HepG2 (cell line): ENCODE measurements at regions not wholly inside any gene's neighbourhood (a gene's known extent, or its start where the extent isn't known, plus 50 kb on each side); places are given as distances from the start of the nearest gene placed in this dataset.

ENCODE experiments used
- CEBPZ ChIP-seq: IDR thresholded peaks from 2 replicates; pipeline ENCODE4 v1.6.1; 2012; ENCODE audit warnings: low read length, improper control_type of control experiment
- CTCF ChIP-seq: sonication (generic); formaldehyde crosslinking; IDR thresholded peaks from 2 replicates; pipeline ENCODE4 v1.5.0; 2020; ENCODE audit warnings: mild to moderate bottlenecking, missing genetic modification reagents, moderate library complexity
- ELF1 ChIP-seq: sonication (generic); formaldehyde crosslinking; IDR thresholded peaks from 2 replicates; pipeline ENCODE4 v1.4.0; 2020; ENCODE audit warnings: missing genetic modification reagents
- EZH2 ChIP-seq: conservative IDR thresholded peaks from 2 replicates; pipeline ENCODE4 v1.6.1; 2012; ENCODE audit warnings: mild to moderate bottlenecking, low read depth, low read length, moderate library complexity
- JUN ChIP-seq: sonication (generic); formaldehyde crosslinking; IDR thresholded peaks from 2 replicates; pipeline ENCODE4 v1.4.0; 2020; ENCODE audit warnings: mild to moderate bottlenecking, missing genetic modification reagents
- KLF9 ChIP-seq: IDR thresholded peaks from 2 replicates; pipeline ENCODE4 v1.6.1; 2016; ENCODE audit warnings: low read depth
- NFKBIZ ChIP-seq: IDR thresholded peaks from 2 replicates; pipeline ENCODE4 v1.6.1; 2018; ENCODE audit warnings: missing genetic modification reagents, missing compliant biosample characterization
- POLR2A ChIP-seq, 2 experiments: IDR thresholded peaks; 2 replicates each; pipeline ENCODE4 v1.6.1; 2011; ENCODE audit warnings: low read depth in 2 of 2, low read length in 2 of 2, mild to moderate bottlenecking in 1 of 2, moderate library complexity in 1 of 2; ENCODE audit not compliant: insufficient read depth in 1 of 2
- POLR2AphosphoS5 ChIP-seq: IDR thresholded peaks from 2 replicates; pipeline ENCODE4 v1.6.1; 2012; ENCODE audit warnings: low read depth, low read length
- ZBTB34 ChIP-seq: sonication (generic); formaldehyde crosslinking; IDR thresholded peaks from 2 replicates; pipeline ENCODE4 v1.8.0; 2022; ENCODE audit warnings: mild to moderate bottlenecking, missing genetic modification reagents
- ZIK1 ChIP-seq: sonication (generic); formaldehyde crosslinking; IDR thresholded peaks from 2 replicates; pipeline ENCODE4 v1.5.0; 2020; ENCODE audit warnings: mild to moderate bottlenecking, low read depth, missing genetic modification reagents, borderline replicate concordance
- ZNF224 ChIP-seq: sonication (generic); formaldehyde crosslinking; IDR thresholded peaks from 2 replicates; pipeline ENCODE4 v1.5.0; 2020; ENCODE audit warnings: mild to moderate bottlenecking, missing genetic modification reagents
- ZNF766 ChIP-seq: sonication (generic); formaldehyde crosslinking; IDR thresholded peaks from 2 replicates; pipeline ENCODE4 v1.5.0; 2020; ENCODE audit warnings: missing genetic modification reagents, borderline replicate concordance
- TF ChIP-seq, protein P1 (sequence below): sonication (generic); formaldehyde crosslinking; IDR thresholded peaks from 2 replicates; pipeline ENCODE4 v1.5.1; 2020; ENCODE audit warnings: mild to moderate bottlenecking, missing genetic modification reagents, moderate library complexity

- TF ChIP-seq POLR2AphosphoS5 (no peak), ZNF224 (no peak), JUN (no peak), NFKBIZ (CRISPR knock-in tag) (no peak), CTCF (CRISPR knock-in tag) (no peak), ZIK1 (CRISPR knock-in tag) (no peak), ZNF766 (CRISPR knock-in tag) (no peak), KLF9 (CRISPR knock-in tag) (no peak), ELF1 (CRISPR knock-in tag) (no peak), EZH2 (no peak), POLR2A (IDR thresholded peaks at IDR 0.05; ENCODE audit: insufficient read depth in 1 of 2, low read depth in 2 of 2, low read length in 2 of 2) (no peak), CEBPZ (no peak), ZBTB34 (no peak)
- TF ChIP-seq, protein P1, sequence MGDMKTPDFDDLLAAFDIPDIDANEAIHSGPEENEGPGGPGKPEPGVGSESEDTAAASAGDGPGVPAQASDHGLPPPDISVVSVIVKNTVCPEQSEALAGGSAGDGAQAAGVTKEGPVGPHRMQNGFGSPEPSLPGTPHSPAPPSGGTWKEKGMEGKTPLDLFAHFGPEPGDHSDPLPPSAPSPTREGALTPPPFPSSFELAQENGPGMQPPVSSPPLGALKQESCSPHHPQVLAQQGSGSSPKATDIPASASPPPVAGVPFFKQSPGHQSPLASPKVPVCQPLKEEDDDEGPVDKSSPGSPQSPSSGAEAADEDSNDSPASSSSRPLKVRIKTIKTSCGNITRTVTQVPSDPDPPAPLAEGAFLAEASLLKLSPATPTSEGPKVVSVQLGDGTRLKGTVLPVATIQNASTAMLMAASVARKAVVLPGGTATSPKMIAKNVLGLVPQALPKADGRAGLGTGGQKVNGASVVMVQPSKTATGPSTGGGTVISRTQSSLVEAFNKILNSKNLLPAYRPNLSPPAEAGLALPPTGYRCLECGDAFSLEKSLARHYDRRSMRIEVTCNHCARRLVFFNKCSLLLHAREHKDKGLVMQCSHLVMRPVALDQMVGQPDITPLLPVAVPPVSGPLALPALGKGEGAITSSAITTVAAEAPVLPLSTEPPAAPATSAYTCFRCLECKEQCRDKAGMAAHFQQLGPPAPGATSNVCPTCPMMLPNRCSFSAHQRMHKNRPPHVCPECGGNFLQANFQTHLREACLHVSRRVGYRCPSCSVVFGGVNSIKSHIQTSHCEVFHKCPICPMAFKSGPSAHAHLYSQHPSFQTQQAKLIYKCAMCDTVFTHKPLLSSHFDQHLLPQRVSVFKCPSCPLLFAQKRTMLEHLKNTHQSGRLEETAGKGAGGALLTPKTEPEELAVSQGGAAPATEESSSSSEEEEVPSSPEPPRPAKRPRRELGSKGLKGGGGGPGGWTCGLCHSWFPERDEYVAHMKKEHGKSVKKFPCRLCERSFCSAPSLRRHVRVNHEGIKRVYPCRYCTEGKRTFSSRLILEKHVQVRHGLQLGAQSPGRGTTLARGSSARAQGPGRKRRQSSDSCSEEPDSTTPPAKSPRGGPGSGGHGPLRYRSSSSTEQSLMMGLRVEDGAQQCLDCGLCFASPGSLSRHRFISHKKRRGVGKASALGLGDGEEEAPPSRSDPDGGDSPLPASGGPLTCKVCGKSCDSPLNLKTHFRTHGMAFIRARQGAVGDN, result no peak
These were observed 332.8 kb downstream of the CNTN3 start for GRCh38 chr3:74281705-74282104.
